Neural progenitor cell (in vitro differentiated cells): ENCODE measurements at regions not wholly inside any gene's neighbourhood (a gene's known extent, or its start where the extent isn't known, plus 50 kb on each side); places are given as distances from the start of the nearest gene placed in this dataset.

Experiments
- CTCF ChIP-seq: fragments of 200-600 bp; sonication (generic); IDR thresholded peaks from 2 replicates; pipeline ENCODE4 v1.5.1; 2017; ENCODE audit warnings: antibody characterized with exemption, mild to moderate bottlenecking
- EZH2 ChIP-seq: fragments of 200-600 bp; sonication (generic); IDR thresholded peaks from 2 replicates; pipeline ENCODE4 v1.6.1; 2017; ENCODE audit warnings: antibody characterized with exemption, mild to moderate bottlenecking, moderate library complexity
- EZH2phosphoT487 ChIP-seq: fragments of 200-600 bp; sonication (generic); IDR thresholded peaks from 2 replicates; pipeline ENCODE4 v1.6.1; 2017; ENCODE audit warnings: antibody characterized with exemption

DNA sequence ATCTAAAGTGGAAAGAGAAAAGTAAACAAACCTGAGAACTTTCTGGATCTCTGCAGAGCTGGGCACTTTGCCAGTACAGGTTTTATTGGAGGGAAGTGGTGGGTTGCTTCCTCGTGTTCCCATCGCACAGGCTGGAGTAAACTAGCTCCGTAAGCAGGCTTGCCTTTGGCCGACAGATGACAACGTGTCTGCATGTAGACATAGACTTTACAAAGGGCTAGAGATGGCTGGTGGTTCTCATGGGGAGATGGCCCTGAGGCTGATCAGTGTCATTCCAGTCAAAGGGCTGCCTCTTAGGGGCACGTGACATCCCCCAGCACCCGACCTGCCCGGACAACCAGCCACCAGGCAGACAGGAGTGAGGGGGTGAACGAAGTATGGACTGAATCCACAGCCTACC lies 98.8 kb downstream of the YTHDF1 start:
- TF ChIP-seq CTCF = no peak
- no peak for TF ChIP-seq EZH2
- TF ChIP-seq EZH2phosphoT487 = no peak
